CD14-positive monocyte (primary cell): ENCODE measurements at regions not wholly inside any gene's neighbourhood (a gene's known extent, or its start where the extent isn't known, plus 50 kb on each side); places are given as distances from the start of the nearest gene placed in this dataset.

Experiments
- DNase-seq, 3 donors: peaks; one replicate each; pipeline ENCODE4 v3.0.0-alpha.2; 2011 to 2022
- H2AFZ ChIP-seq: 2 replicates; pipeline ENCODE4 v1.6.0; 2012; ENCODE audit warnings: mild to moderate bottlenecking, low read depth, low read length, inconsistent platforms; ENCODE audit not compliant: insufficient read depth, poor library complexity, severe bottlenecking
- H3K27ac ChIP-seq, 2 donors: 1 replicate in 1 of 2; 2 replicates in 1 of 2; pipeline ENCODE4 v1.5.1; 2012 to 2013; ENCODE audit warnings: low read length in 2 of 2, control low read depth in 1 of 2, inconsistent platforms in 1 of 2, low read depth in 1 of 2, mild to moderate bottlenecking in 1 of 2
- H3K27me3 ChIP-seq, 2 donors: one replicate each; pipeline versions ENCODE4 v1.6.0 to v1.6.1; 2011 to 2013; ENCODE audit warnings: low read length in 2 of 2; ENCODE audit not compliant: control insufficient read depth in 2 of 2, insufficient read depth in 2 of 2
- H3K36me3 ChIP-seq, 2 donors: replicated peaks in 1 of 2; 1 replicate in 1 of 2; 2 replicates in 1 of 2; pipeline versions ENCODE4 v1.5.1 to v1.6.1; 2012 to 2013; ENCODE audit warnings: low read length in 2 of 2, control low read depth in 1 of 2, inconsistent platforms in 1 of 2, mild to moderate bottlenecking in 1 of 2; ENCODE audit not compliant: insufficient read depth in 2 of 2, control insufficient read depth in 1 of 2
- H3K4me1 ChIP-seq, 2 donors: 1 replicate in 1 of 2; 2 replicates in 1 of 2; pipeline versions ENCODE4 v1.5.1 to v1.6.1; 2012 to 2013; ENCODE audit warnings: low read length in 2 of 2, control low read depth in 1 of 2, inconsistent platforms in 1 of 2, mild to moderate bottlenecking in 1 of 2, moderate library complexity in 1 of 2; ENCODE audit not compliant: insufficient read depth in 2 of 2, control insufficient read depth in 1 of 2
- H3K4me2 ChIP-seq: replicated peaks from 2 replicates; pipeline ENCODE3; 2012; ENCODE audit warnings: low read length, moderate library complexity, mild to moderate bottlenecking; ENCODE audit not compliant: poor library complexity, severe bottlenecking; ENCODE audit errors: extremely low read depth
- H3K4me3 ChIP-seq, 3 experiments: fragments of 200-600 bp in 1 of 3; sonication (generic) in 1 of 3; replicated peaks in 1 of 3; 1 replicate in 2 of 3; 2 replicates in 1 of 3; pipeline ENCODE4 v1.5.1; 2011 to 2013; ENCODE audit warnings: low read length in 3 of 3, mild to moderate bottlenecking in 3 of 3, control low read depth in 2 of 3, low read depth in 2 of 3, inconsistent platforms in 1 of 3, moderate library complexity in 1 of 3
- H3K79me2 ChIP-seq: 2 replicates; pipeline ENCODE4 v1.6.0; 2012; ENCODE audit warnings: mild to moderate bottlenecking, control low read depth, inconsistent platforms, low read length, moderate library complexity; ENCODE audit not compliant: insufficient read depth
- H3K9ac ChIP-seq: 2 replicates; pipeline ENCODE4 v1.6.0; 2017; ENCODE audit warnings: low read length, mild to moderate bottlenecking; ENCODE audit not compliant: insufficient read depth, poor library complexity, severe bottlenecking
- H3K9me3 ChIP-seq, 2 donors: replicated peaks in 1 of 2; 1 replicate in 1 of 2; 2 replicates in 1 of 2; pipeline versions ENCODE4 v1.5.1 to v1.6.1; 2012 to 2013; ENCODE audit warnings: low read length in 2 of 2, control low read depth in 1 of 2; ENCODE audit not compliant: control insufficient read depth in 1 of 2, insufficient read depth in 1 of 2
- H4K20me1 ChIP-seq: 2 replicates; pipeline ENCODE4 v1.6.0; 2012; ENCODE audit warnings: mild to moderate bottlenecking, low read length, control low read depth, moderate library complexity; ENCODE audit not compliant: insufficient read depth
- H3K27ac Mint-ChIP-seq, 7 donors: one replicate each; pipeline ENCODE4 v1.8.0; 2020; ENCODE audit warnings: mild to moderate bottlenecking in 7 of 7, mixed read lengths in 7 of 7, moderate library complexity in 6 of 7, inconsistent platforms in 2 of 7
- H3K27me3 Mint-ChIP-seq, 3 donors: one replicate each; pipeline ENCODE4 v1.8.0; 2021 to 2022; ENCODE audit warnings: low read depth in 3 of 3, mild to moderate bottlenecking in 3 of 3, mixed read lengths in 3 of 3, moderate library complexity in 3 of 3, inconsistent platforms in 1 of 3
- H3K36me3 Mint-ChIP-seq, 2 donors: one replicate each; pipeline ENCODE4 v1.8.0; 2020; ENCODE audit warnings: mixed read lengths in 2 of 2, inconsistent platforms in 1 of 2, mild to moderate bottlenecking in 1 of 2
- H3K4me1 Mint-ChIP-seq: one replicate; pipeline ENCODE4 v1.8.0; 2020; ENCODE audit warnings: mild to moderate bottlenecking, mixed read lengths
- H3K4me3 Mint-ChIP-seq, 2 donors: one replicate each; pipeline ENCODE4 v1.8.0; 2020; ENCODE audit warnings: mild to moderate bottlenecking in 2 of 2, mixed read lengths in 2 of 2, moderate library complexity in 1 of 2
- H3K9me3 Mint-ChIP-seq, 7 donors: one replicate each; pipeline ENCODE4 v1.8.0; 2020 to 2022; ENCODE audit warnings: mixed read lengths in 7 of 7, mild to moderate bottlenecking in 6 of 7, moderate library complexity in 6 of 7, inconsistent platforms in 2 of 7
- WGBS: methylation state at CpG from one replicate; pipeline ENCODE4 v1.1.5; 2013; ENCODE audit warnings: missing lambda C conversion rate; ENCODE audit not compliant: insufficient coverage; 5-methylcytosine and 5-hydroxymethylcytosine counted together
- intact Hi-C, 2 donors: fragments of 100-400 bp; cut with micrococcal nuclease; formaldehyde crosslinking; loops; one replicate each; pipeline versions ENCODE4 v1.15.0 to v1.15.1; 2023
- TF ChIP-seq, protein P1 (sequence below): fragments of 200-600 bp; IDR thresholded peaks from one replicate; pipeline ENCODE4 v1.8.0; 2022; ENCODE audit warnings: antibody characterized with exemption, mild to moderate bottlenecking

- H3K27me3 Mint-ChIP-seq, result peaks cover 0 to 2% (median 1%) of the 10 kb centered on the region in 3 donors
- Histone ChIP-seq H4K20me1 (no peaks in the 10 kb centered on the region), H3K9ac (no peak overlapping the region), H3K9me3 (no peaks in the 10 kb centered on the region), H3K79me2 (no peaks in the 10 kb centered on the region), H3K4me3 (no peak overlapping the region), H3K27ac (no peak overlapping the region), H3K27me3 (no peaks in the 10 kb centered on the region), H2AFZ (no peak overlapping the region), H3K4me1 (no peaks in the 10 kb centered on the region), H3K36me3 (no peaks in the 10 kb centered on the region), H3K4me2 (no peak overlapping the region)
- TF ChIP-seq, protein P1, sequence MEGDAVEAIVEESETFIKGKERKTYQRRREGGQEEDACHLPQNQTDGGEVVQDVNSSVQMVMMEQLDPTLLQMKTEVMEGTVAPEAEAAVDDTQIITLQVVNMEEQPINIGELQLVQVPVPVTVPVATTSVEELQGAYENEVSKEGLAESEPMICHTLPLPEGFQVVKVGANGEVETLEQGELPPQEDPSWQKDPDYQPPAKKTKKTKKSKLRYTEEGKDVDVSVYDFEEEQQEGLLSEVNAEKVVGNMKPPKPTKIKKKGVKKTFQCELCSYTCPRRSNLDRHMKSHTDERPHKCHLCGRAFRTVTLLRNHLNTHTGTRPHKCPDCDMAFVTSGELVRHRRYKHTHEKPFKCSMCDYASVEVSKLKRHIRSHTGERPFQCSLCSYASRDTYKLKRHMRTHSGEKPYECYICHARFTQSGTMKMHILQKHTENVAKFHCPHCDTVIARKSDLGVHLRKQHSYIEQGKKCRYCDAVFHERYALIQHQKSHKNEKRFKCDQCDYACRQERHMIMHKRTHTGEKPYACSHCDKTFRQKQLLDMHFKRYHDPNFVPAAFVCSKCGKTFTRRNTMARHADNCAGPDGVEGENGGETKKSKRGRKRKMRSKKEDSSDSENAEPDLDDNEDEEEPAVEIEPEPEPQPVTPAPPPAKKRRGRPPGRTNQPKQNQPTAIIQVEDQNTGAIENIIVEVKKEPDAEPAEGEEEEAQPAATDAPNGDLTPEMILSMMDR, result no peak
- intact Hi-C loops, result no loop called here
- H3K36me3 Mint-ChIP-seq, result no peaks in the 10 kb centered on the region
- H3K27ac Mint-ChIP-seq, result no peak overlapping the region
- H3K9me3 Mint-ChIP-seq, result peaks cover 0 to 1% (median 0%) of the 10 kb centered on the region in 7 donors
- no peaks in the 10 kb centered on the region for H3K4me1 Mint-ChIP-seq
- H3K4me3 Mint-ChIP-seq, result no peak overlapping the region
- DNase-seq, result no peak
Measured at GRCh38 chr3:117298273-117298672, 588.7 kb downstream of the TUSC7 start.

- Mint-ChIP-seq H3K4me3 (no peak overlapping the region), H3K36me3 (no peaks in the 10 kb centered on the region), H3K27ac (no peak overlapping the region), H3K27me3 (peaks cover 0 to 3% (median 1%) of the 10 kb centered on the region in 3 donors), H3K4me1 (no peaks in the 10 kb centered on the region), H3K9me3 (peaks cover 0 to 1% (median 0%) of the 10 kb centered on the region in 7 donors)
- no peak for DNase-seq
- Histone ChIP-seq H3K9me3 (no peaks in the 10 kb centered on the region), H4K20me1 (no peaks in the 10 kb centered on the region), H3K27me3 (no peaks in the 10 kb centered on the region), H2AFZ (no peak overlapping the region), H3K79me2 (no peaks in the 10 kb centered on the region), H3K4me2 (no peak overlapping the region), H3K4me1 (no peaks in the 10 kb centered on the region), H3K36me3 (no peaks in the 10 kb centered on the region), H3K27ac (no peak overlapping the region), H3K9ac (no peak overlapping the region), H3K4me3 (no peak overlapping the region)
- WGBS, result 89% methylated on average over 2 of the region's 7 CpGs
- TF ChIP-seq, protein P1, result no peak
- intact Hi-C loops, result no loop called here
Measured at GRCh38 chr3:117302428-117302827, 592.8 kb downstream of the TUSC7 start.
